Cerebellar cortex (tissue), 1 donor: ENCODE measurements at regions not wholly inside any gene's neighbourhood (a gene's known extent, or its start where the extent isn't known, plus 50 kb on each side); places are given as distances from the start of the nearest gene placed in this dataset.

Source experiments
- DNase-seq: peaks from one replicate; pipeline ENCODE4 v3.0.0-alpha.2; 2015; ENCODE audit warnings: low spot score

GRCh38 chr3:6516694-6517093, 344.2 kb upstream of the GRM7 start:
- no peak for DNase-seq

GRCh38 chr3:6518709-6519345, 342.1 kb upstream of the GRM7 start:
- no peak for DNase-seq

- DNase-seq = no peak
Measured at GRCh38 chr3:6521369-6522113, 339.4 kb upstream of the GRM7 start.

- DNase-seq = no peak
Measured at GRCh38 chr3:6522191-6522590, 338.7 kb upstream of the GRM7 start.

- no peak for DNase-seq
Measured at GRCh38 chr3:6523043-6523442, 337.9 kb upstream of the GRM7 start.

- no peak for DNase-seq
Measured at GRCh38 chr3:6524479-6524878, 336.4 kb upstream of the GRM7 start.

- DNase-seq = no peak
Measured at GRCh38 chr3:6526321-6526720, 334.6 kb upstream of the GRM7 start.

GRCh38 chr3:6526861-6527260, 334.1 kb upstream of the GRM7 start:
- no peak for DNase-seq

GRCh38 chr3:6528951-6529350, 332.0 kb upstream of the GRM7 start:
- no peak for DNase-seq

- no peak for DNase-seq
Measured at GRCh38 chr3:6531153-6531552, 329.8 kb upstream of the GRM7 start.

GRCh38 chr3:6532101-6532500, 328.8 kb upstream of the GRM7 start:
- DNase-seq = no peak

GRCh38 chr3:6540981-6541380, 319.9 kb upstream of the GRM7 start:
- no peak for DNase-seq

GRCh38 chr3:6542795-6543194, 318.1 kb upstream of the GRM7 start:
- no peak for DNase-seq

GRCh38 chr3:6549296-6549695, 311.6 kb upstream of the GRM7 start:
- no peak for DNase-seq

- DNase-seq = no peak
Measured at GRCh38 chr3:6551165-6551564, 309.8 kb upstream of the GRM7 start.

GRCh38 chr3:6560259-6560658, 300.7 kb upstream of the GRM7 start:
- DNase-seq = no peak

GRCh38 chr3:6567241-6567640, 293.7 kb upstream of the GRM7 start:
- DNase-seq = no peak

GRCh38 chr3:6568999-6569493, 291.9 kb upstream of the GRM7 start:
- no peak for DNase-seq

- DNase-seq = no peak
Measured at GRCh38 chr3:6571448-6571847, 289.5 kb upstream of the GRM7 start.

- DNase-seq = no peak
Measured at GRCh38 chr3:6577584-6577983, 283.3 kb upstream of the GRM7 start.

- no peak for DNase-seq
Measured at GRCh38 chr3:6578526-6578925, 282.4 kb upstream of the GRM7 start.

GRCh38 chr3:6580808-6581207, 280.1 kb upstream of the GRM7 start:
- no peak for DNase-seq

- DNase-seq = no peak
Measured at GRCh38 chr3:6585360-6585759, 275.6 kb upstream of the GRM7 start.

GRCh38 chr3:6600237-6600636, 260.7 kb upstream of the GRM7 start:
- DNase-seq = no peak
